ENCODE measurements at regions not wholly inside any gene's neighbourhood (a gene's known extent, or its start where the extent isn't known, plus 50 kb on each side); places are given as distances from the start of the nearest gene placed in this dataset.

GRCh38 chr11:81895258-81895657 lies 838.4 kb downstream of the FAM181B start:
- ChIA-PET CTCF (no interaction called here), POLR2A (no interaction called here)
- no peaks in the 10 kb centered on the region for H3K79me2 ChIP-seq (ENCODE audit: control insufficient read depth, insufficient read depth, low read length)
- H3K9me1 ChIP-seq (replicated peaks; ENCODE audit: control insufficient read depth, extremely low read depth, insufficient read depth, low read length): no peaks in the 10 kb centered on the region
- no peaks in the 10 kb centered on the region for H4K20me1 ChIP-seq (replicated peaks; ENCODE audit: control insufficient read depth, extremely low read depth, insufficient read depth, low read length)
- FAIRE-seq (no peak), DNase-seq (ENCODE audit: low read depth, low spot score) (no peak)
- H2AFZ ChIP-seq (ENCODE audit: low read depth, low read length): no peak overlapping the region
- no peak overlapping the region for H3K27ac ChIP-seq (ENCODE audit: insufficient read depth, low read depth, low read length)
- H3K9me3 ChIP-seq (replicated peaks; ENCODE audit: control insufficient read depth, insufficient read depth, low read length): peaks cover 3% of the 10 kb centered on the region
- H3K4me2 ChIP-seq (ENCODE audit: insufficient read depth, low read length): no peak overlapping the region
- no TSS peak for BruUV-seq (replicated peaks)
- H3K27me3 ChIP-seq (ENCODE audit: control insufficient read depth in 2 of 2, insufficient read depth in 2 of 2, low read length in 2 of 2): no peaks in the 10 kb centered on the region
- dilution Hi-C loops (cut with MboI; ENCODE audit: extremely low pct_ligation_motif_present, low sequenced_read_pairs) (no loop called here), intact Hi-C loops (cut with micrococcal nuclease) (no loop called here)
- H3K9ac ChIP-seq (replicated peaks; ENCODE audit: extremely low read depth, insufficient read depth, low read length): no peak overlapping the region
- no peaks in the 10 kb centered on the region for H3K4me1 ChIP-seq (ENCODE audit: control insufficient read depth, extremely low read depth, insufficient read depth, low read length)
- no peaks in the 10 kb centered on the region for H3K36me3 ChIP-seq (ENCODE audit: control insufficient read depth in 2 of 2, extremely low read depth in 1 of 2, insufficient read depth in 2 of 2, low read length in 2 of 2)
- TF ChIP-seq GATA2 (IDR thresholded peaks at IDR 0.05; ENCODE audit: insufficient read depth, insufficient read length, low read depth, low read length) (no peak), FOS (IDR thresholded peaks at IDR 0.05; ENCODE audit: borderline replicate concordance, insufficient read depth, low read length) (no peak), CTCF (IDR thresholded peaks at IDR 0.05; ENCODE audit: extremely low read depth in 1 of 2, insufficient read depth in 1 of 2, low read depth in 1 of 2, low read length in 2 of 2) (no peak), JUN (IDR thresholded peaks at IDR 0.05; ENCODE audit: borderline replicate concordance, insufficient read depth, insufficient read length, low read depth) (no peak), POLR2A (IDR thresholded peaks at IDR 0.05; ENCODE audit: low read depth, low read length) (no peak), EZH2 (IDR thresholded peaks at IDR 0.05; ENCODE audit: borderline replicate concordance, low read depth, low read length, severe bottlenecking) (no peak), POLR2AphosphoS5 (IDR thresholded peaks at IDR 0.05; ENCODE audit: insufficient read depth, low read depth, low read length) (no peak), MYC (IDR thresholded peaks at IDR 0.05; ENCODE audit: low read depth, low read length) (no peak)
- TF ChIP-seq, protein P1, sequence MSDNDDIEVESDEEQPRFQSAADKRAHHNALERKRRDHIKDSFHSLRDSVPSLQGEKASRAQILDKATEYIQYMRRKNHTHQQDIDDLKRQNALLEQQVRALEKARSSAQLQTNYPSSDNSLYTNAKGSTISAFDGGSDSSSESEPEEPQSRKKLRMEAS (IDR thresholded peaks at IDR 0.05; ENCODE audit: insufficient read depth, insufficient read length): no peak
- H3K4me3 ChIP-seq (replicated peaks in 1 of 3; ENCODE audit: insufficient read depth in 1 of 3, low read depth in 1 of 3, low read length in 3 of 3): no peak overlapping the region
